Stimulated activated naive CD4-positive, alpha-beta T cell treated with Interleukin-2 at 50 U/mL for 16 hours (primary cell): ENCODE measurements at regions not wholly inside any gene's neighbourhood (a gene's known extent, or its start where the extent isn't known, plus 50 kb on each side); places are given as distances from the start of the nearest gene placed in this dataset.

ENCODE experiments used
- DNase-seq: peaks from one replicate; lab custom pipeline; 2025; lab: John Stamatoyannopoulos, UW

- no peak for DNase-seq
Observed at GRCh38 chr10:10516346-10517130, 501.1 kb upstream of the CELF2 start.

- DNase-seq: no peak
Observed at GRCh38 chr10:10517866-10518265, 499.8 kb upstream of the CELF2 start.

GRCh38 chr10:10519674-10520073 lies 498.0 kb upstream of the CELF2 start:
- DNase-seq: no peak

GRCh38 chr10:10520491-10521385 lies 496.9 kb upstream of the CELF2 start:
- DNase-seq: no peak

DNA sequence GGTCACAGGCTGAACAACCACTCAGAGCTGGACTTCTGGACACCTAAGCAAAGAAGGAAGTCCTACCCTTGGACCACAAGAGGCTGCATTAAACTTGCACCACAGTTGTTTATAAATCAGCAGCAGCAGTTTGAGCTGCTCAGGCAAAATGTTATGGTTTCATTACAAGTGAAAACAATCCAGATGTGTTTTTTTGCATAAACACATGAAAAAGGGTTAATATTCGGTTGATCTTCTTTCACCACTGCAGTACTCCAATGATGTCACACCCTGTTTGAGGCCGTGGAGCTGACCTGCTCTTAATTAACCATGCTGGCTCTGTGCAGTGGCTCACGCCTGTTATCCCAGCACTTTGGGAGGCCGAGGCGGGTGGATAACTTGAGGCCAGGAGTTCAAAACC lies 490.8 kb upstream of the CELF2 start:
- no peak for DNase-seq

GRCh38 chr10:10527861-10528562 lies 489.7 kb upstream of the CELF2 start:
- no peak for DNase-seq

DNA sequence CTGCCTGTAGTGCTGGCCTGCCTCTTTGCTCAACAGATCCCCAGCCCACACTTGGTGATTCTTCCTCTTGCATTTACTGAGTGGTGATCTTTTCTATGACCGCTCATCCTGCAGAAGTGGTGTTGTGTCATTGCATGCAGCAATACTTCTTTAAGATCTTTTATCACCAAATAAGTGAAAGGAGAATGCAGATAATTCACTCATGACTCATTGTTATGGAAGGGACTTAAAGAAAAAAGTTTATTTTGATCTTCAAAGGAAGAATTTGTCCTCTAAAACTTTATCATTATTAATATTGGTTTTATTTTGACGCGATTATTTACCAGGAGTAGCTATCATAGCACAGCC lies 489.1 kb upstream of the CELF2 start:
- DNase-seq: no peak

DNA sequence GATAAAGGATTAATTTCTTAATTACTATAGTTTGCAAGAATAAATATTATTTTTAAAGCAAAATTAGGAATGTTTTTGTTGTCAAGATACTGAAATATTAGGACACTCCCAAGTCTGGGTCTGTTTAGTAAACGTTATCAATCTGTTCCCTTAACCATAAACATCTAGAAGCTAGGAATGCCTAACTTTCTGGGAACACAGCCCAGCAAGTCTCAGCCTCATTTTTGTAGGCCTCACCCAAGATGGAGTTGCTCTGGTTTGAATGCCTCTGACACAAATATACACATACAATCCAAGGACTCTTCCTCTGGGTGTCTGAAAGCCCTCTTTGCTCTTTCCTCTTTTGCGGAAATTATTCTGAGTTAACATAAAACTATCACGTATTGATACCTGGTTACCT lies 487.4 kb upstream of the CELF2 start:
- DNase-seq: no peak

DNA sequence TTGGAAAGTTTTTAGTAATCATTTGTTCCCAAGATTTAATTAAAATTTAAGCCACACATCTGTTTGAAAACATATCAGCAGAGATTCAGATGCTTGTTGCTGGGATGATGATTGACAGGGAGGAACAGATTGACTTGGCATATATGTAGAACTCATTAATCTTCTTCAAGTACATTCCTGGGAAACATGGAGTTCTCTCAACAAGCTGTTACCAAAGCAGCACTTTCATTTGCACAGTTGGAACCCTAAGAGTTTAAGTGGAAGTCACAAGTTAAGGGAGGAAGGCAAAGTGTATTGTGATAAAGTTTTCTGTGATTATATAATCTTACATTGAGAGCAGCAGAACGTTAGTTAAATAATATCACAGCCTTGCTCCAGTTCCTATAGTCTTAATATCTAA lies 485.4 kb upstream of the CELF2 start:
- DNase-seq: no peak

DNA sequence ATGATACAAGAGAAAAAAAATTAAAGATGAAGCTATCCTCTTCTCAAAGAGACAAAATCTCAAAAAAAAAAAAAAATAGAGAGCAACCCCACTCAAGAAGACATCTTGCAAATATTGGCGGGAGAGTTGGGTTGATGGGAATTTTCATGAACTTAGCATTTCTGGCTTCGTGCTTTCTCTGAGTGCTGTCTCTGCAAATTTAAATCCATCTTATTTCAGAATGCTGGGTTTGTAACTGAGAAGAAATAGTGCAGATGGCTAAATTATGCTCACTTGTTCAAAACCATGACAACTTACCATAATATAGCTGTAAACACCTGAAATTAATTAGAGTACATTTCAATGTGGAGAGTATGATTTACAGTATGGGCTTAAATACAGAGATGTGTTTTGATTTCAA lies 484.8 kb upstream of the CELF2 start:
- no peak for DNase-seq

GRCh38 chr10:10533437-10533836 lies 484.2 kb upstream of the CELF2 start:
- DNase-seq: no peak

DNA sequence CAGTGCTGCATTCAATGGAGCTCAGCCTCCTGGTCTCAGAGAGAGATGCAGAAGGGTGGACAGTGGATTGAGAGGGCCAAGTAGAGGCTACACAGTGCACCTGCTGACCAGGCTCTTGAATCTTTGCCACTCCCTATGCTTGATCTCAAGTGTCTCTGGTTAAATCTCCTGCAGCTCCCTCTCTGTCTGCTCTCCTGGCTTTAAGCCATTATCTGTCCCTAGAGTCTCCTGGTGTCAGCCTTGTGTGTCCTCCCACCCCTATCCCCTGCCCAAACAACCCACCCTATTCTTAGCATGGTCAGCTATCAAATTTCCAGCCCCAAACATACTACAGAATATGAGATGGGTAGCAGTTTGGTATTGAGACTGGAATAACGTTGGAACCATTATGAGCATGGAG lies 479.3 kb upstream of the CELF2 start:
- no peak for DNase-seq

GRCh38 chr10:10540398-10540797 lies 477.3 kb upstream of the CELF2 start:
- DNase-seq: no peak

GRCh38 chr10:10542477-10542876 lies 475.2 kb upstream of the CELF2 start:
- no peak for DNase-seq

GRCh38 chr10:10544890-10545289 lies 472.8 kb upstream of the CELF2 start:
- no peak for DNase-seq

DNA sequence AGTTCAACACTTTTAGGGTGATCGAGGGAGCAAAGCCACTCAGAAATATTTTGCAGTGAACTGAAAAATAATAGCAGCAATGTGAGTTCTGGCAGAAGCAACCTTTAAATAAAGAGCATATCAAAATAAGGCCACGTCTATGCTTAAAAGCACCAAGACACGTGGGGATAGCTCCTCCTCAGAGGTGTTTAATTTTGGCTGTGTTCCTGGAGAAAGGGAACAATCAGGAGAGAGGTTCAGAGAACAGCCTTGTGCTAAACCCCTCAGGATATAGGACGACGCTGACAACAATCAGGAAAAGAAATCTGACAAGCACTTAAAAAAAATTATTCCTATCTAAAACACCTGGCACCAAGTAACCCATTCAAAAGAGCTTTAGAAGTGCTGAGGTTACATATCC lies 471.9 kb upstream of the CELF2 start:
- no peak for DNase-seq

GRCh38 chr10:10551596-10552301 lies 465.9 kb upstream of the CELF2 start:
- DNase-seq: no peak

DNA sequence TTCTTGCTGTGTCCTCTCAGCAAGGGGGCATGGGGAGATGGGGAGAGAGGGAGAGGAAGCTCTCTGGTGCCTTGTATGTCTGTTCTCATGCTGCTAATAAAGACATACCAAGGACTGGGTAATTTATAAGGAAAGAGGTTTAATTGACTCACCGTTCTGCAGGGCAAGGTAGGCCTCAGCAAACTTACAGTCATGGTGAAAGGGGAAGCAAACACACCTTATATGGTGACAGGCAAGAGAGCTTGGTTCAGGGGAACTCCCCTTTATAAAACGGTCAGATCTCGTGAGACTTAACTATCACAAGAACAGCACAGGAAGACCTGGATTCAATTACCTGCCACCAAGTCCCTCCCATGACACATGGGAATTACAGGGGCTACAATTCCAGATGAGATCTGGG lies 464.7 kb upstream of the CELF2 start:
- no peak for DNase-seq

- DNase-seq: no peak
Observed at GRCh38 chr10:10564081-10564794, 453.4 kb upstream of the CELF2 start.

- no peak for DNase-seq
Observed at GRCh38 chr10:10576937-10577336, 440.7 kb upstream of the CELF2 start.

GRCh38 chr10:10579709-10580108 lies 438.0 kb upstream of the CELF2 start:
- no peak for DNase-seq

DNA sequence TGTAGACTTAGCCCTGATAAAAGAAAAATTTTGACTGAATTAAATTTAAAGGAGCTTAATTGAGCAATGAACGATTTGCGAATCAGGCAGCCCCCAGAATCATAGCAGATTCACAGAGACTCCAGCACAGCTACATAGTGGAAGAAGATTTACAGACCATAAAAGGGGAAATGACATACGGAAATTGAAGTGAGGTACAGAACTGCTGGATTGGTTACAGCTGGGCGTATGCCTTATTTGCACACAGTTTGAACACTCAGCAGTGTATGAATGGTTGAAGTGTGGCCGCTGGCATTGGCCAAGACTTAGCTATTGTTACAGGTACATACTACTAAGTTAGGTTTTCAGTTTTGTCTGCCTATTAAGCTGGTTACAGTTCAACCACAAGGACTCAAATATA lies 433.5 kb upstream of the CELF2 start:
- DNase-seq: no peak
